B cell (primary cell): ENCODE measurements at regions not wholly inside any gene's neighbourhood (a gene's known extent, or its start where the extent isn't known, plus 50 kb on each side); places are given as distances from the start of the nearest gene placed in this dataset.

Source experiments
- ATAC-seq: fragments of 200-7000 bp; cut with Tn5 transposase; one replicate; pipeline ENCODE4 v1.10.0; 2021; ENCODE audit warnings: low read depth, mild to moderate bottlenecking, moderate number of reproducible peaks, moderate library complexity
- CTCF ChIA-PET: fragments of 350-600 bp; sonication (Branson Sonifier 250); formaldehyde crosslinking; loops from one replicate; lab custom pipeline; 2021; ENCODE audit warnings: antibody characterized with exemption, inconsistent platforms; lab: Charles Lee
- POLR2A ChIA-PET: fragments of 350-600 bp; sonication (Branson Sonifier 250); formaldehyde crosslinking; loops from one replicate; lab custom pipeline; 2021; ENCODE audit warnings: antibody characterized with exemption; lab: Charles Lee
- DNase-seq: peaks from one replicate; pipeline ENCODE4 v3.0.0; 2013
- H2AFZ ChIP-seq: 2 replicates; pipeline ENCODE4 v1.6.1; 2012; ENCODE audit warnings: mild to moderate bottlenecking, low read depth, low read length; ENCODE audit not compliant: insufficient read depth, poor library complexity, severe bottlenecking
- H3K27ac ChIP-seq, 2 donors: 1 replicate in 1 of 2; 2 replicates in 1 of 2; pipeline ENCODE4 v1.5.1; 2012 to 2013; ENCODE audit warnings: low read length in 2 of 2, mild to moderate bottlenecking in 2 of 2, moderate library complexity in 1 of 2
- H3K27me3 ChIP-seq, 4 experiments: fragments of 200-600 bp in 1 of 4; sonication (generic) in 1 of 4; replicated peaks in 1 of 4; 1 replicate in 2 of 4; 2 replicates in 2 of 4; pipeline versions ENCODE4 v1.6.1 to v1.7.0; 2013 to 2016; ENCODE audit warnings: low read length in 3 of 4, mild to moderate bottlenecking in 2 of 4, mixed read lengths in 1 of 4, moderate library complexity in 1 of 4; ENCODE audit not compliant: insufficient read depth in 4 of 4, control insufficient read depth in 3 of 4; ENCODE audit errors: control extremely low read depth in 1 of 4
- H3K36me3 ChIP-seq, 2 experiments: replicated peaks in 1 of 2; 1 replicate in 1 of 2; 2 replicates in 1 of 2; pipeline versions ENCODE4 v1.6.1 to v1.7.1; 2013; ENCODE audit warnings: low read length in 1 of 2; ENCODE audit not compliant: insufficient read depth in 2 of 2, control insufficient read depth in 1 of 2; ENCODE audit errors: control extremely low read depth in 1 of 2, extremely low read depth in 1 of 2
- H3K4me1 ChIP-seq, 2 donors: fragments of 200-600 bp in 1 of 2; sonication (generic) in 1 of 2; 1 replicate in 1 of 2; 2 replicates in 1 of 2; pipeline versions ENCODE4 v1.5.1 to v1.6.1; 2013 to 2017; ENCODE audit warnings: low read length in 2 of 2; ENCODE audit not compliant: control insufficient read depth in 2 of 2, insufficient read depth in 2 of 2
- H3K4me2 ChIP-seq: replicated peaks from 2 replicates; pipeline ENCODE3; 2012; ENCODE audit warnings: mild to moderate bottlenecking, low read depth, low read length; ENCODE audit not compliant: poor library complexity, severe bottlenecking
- H3K4me3 ChIP-seq, 5 experiments: fragments of 200-600 bp in 1 of 5; sonication (generic) in 1 of 5; 1 replicate in 3 of 5; 2 replicates in 2 of 5; pipeline versions ENCODE4 v1.5.1 to v1.7.0; 2011 to 2016; ENCODE audit warnings: low read length in 4 of 5, mild to moderate bottlenecking in 4 of 5, low read depth in 2 of 5, control low read depth in 1 of 5, moderate library complexity in 1 of 5; ENCODE audit not compliant: insufficient read depth in 1 of 5; ENCODE audit errors: control extremely low read depth in 1 of 5, extremely low read depth in 1 of 5
- H3K79me2 ChIP-seq: fragments of 200-600 bp; sonication (generic); one replicate; pipeline ENCODE4 v1.6.0; 2016; ENCODE audit warnings: low read length; ENCODE audit not compliant: control insufficient read depth, insufficient read depth
- H3K9ac ChIP-seq: fragments of 200-600 bp; sonication (generic); 2 replicates; pipeline ENCODE4 v1.6.1; 2017; ENCODE audit warnings: mild to moderate bottlenecking, low read length, moderate library complexity
- H3K9me3 ChIP-seq, 3 donors: one replicate each; pipeline versions ENCODE4 v1.6.1 to v1.7.1; 2013; ENCODE audit warnings: low read length in 2 of 3; ENCODE audit not compliant: control insufficient read depth in 2 of 3, insufficient read depth in 1 of 3; ENCODE audit errors: control extremely low read depth in 1 of 3
- H4K20me1 ChIP-seq: 2 replicates; pipeline ENCODE4 v1.6.0; 2012; ENCODE audit warnings: mild to moderate bottlenecking, low read length; ENCODE audit not compliant: insufficient read depth, control insufficient read depth, poor library complexity, severe bottlenecking
- H3K27ac Mint-ChIP-seq: one replicate; pipeline ENCODE4 v1.8.0; 2021; ENCODE audit warnings: mixed read lengths
- H3K27me3 Mint-ChIP-seq: one replicate; pipeline ENCODE4 v1.8.0; 2021; ENCODE audit warnings: mixed read lengths
- H3K4me1 Mint-ChIP-seq: one replicate; pipeline ENCODE4 v1.8.0; 2021; ENCODE audit warnings: mixed read lengths
- H3K4me3 Mint-ChIP-seq: one replicate; pipeline ENCODE4 v1.8.0; 2021; ENCODE audit warnings: mixed read lengths
- H3K9me3 Mint-ChIP-seq: one replicate; pipeline ENCODE4 v1.8.0; 2022; ENCODE audit warnings: mixed read lengths; ENCODE audit not compliant: insufficient read depth
- CTCF ChIP-seq: fragments of 200-600 bp; IDR thresholded peaks from one replicate; pipeline ENCODE4 v1.8.0; 2022; ENCODE audit warnings: antibody characterized with exemption, mild to moderate bottlenecking
- EZH2 ChIP-seq: IDR thresholded peaks from 2 replicates; pipeline ENCODE4 v1.6.1; 2012; ENCODE audit warnings: borderline replicate concordance, low read depth, mild to moderate bottlenecking, moderate library complexity, low read length; ENCODE audit not compliant: insufficient read depth, poor library complexity, severe bottlenecking
- WGBS: methylation state at CpG from one replicate; pipeline ENCODE4 v1.1.5; 2013; ENCODE audit warnings: missing lambda C conversion rate; ENCODE audit not compliant: insufficient coverage; 5-methylcytosine and 5-hydroxymethylcytosine counted together
- intact Hi-C: fragments of 100-400 bp; cut with micrococcal nuclease; formaldehyde crosslinking; loops from one replicate; pipeline ENCODE4 v1.10.0; 2022

- Histone ChIP-seq H3K36me3 (no peaks in the 10 kb centered on the region), H3K9ac (no peak overlapping the region), H3K27ac (no peak overlapping the region), H3K27me3 (no peaks in the 10 kb centered on the region), H3K4me1 (no peaks in the 10 kb centered on the region), H2AFZ (no peak overlapping the region), H4K20me1 (no peaks in the 10 kb centered on the region), H3K9me3 (peaks cover 0 to 4% (median 0%) of the 10 kb centered on the region in 3 donors), H3K4me2 (no peak overlapping the region), H3K4me3 (no peak overlapping the region), H3K79me2 (no peaks in the 10 kb centered on the region)
- CTCF ChIA-PET, result no interaction called here
- no peak overlapping the region for H3K4me3 Mint-ChIP-seq
- intact Hi-C loops, result no loop called here
- DNase-seq (no peak), ATAC-seq (no peak)
- no peaks in the 10 kb centered on the region for H3K27me3 Mint-ChIP-seq
- no peaks in the 10 kb centered on the region for H3K4me1 Mint-ChIP-seq
- POLR2A ChIA-PET, result no interaction called here
- no CpG with 5 or more reads among the region's 3 CpGs for WGBS
- TF ChIP-seq CTCF, result no peak
- TF ChIP-seq EZH2, result no peak
- no peak overlapping the region for H3K27ac Mint-ChIP-seq
- no peaks in the 10 kb centered on the region for H3K9me3 Mint-ChIP-seq
Observed at GRCh38 chr21:16644685-16645084, 868.2 kb upstream of the CXADR start.

- Histone ChIP-seq H3K9ac (no peak overlapping the region), H3K36me3 (no peaks in the 10 kb centered on the region), H3K27me3 (no peaks in the 10 kb centered on the region), H3K27ac (no peak overlapping the region), H3K79me2 (no peaks in the 10 kb centered on the region), H3K4me1 (no peaks in the 10 kb centered on the region), H3K4me2 (no peak overlapping the region), H2AFZ (no peak overlapping the region), H3K9me3 (no peaks in the 10 kb centered on the region), H3K4me3 (no peak overlapping the region), H4K20me1 (no peaks in the 10 kb centered on the region)
- Mint-ChIP-seq H3K4me1 (no peaks in the 10 kb centered on the region), H3K9me3 (peaks cover 3% of the 10 kb centered on the region), H3K27me3 (no peaks in the 10 kb centered on the region), H3K4me3 (no peak overlapping the region), H3K27ac (no peak overlapping the region)
- TF ChIP-seq EZH2 (no peak), CTCF (no peak)
- ATAC-seq, result no peak
- ChIA-PET POLR2A (no interaction called here), CTCF (no interaction called here)
- intact Hi-C loops, result no loop called here
- WGBS, result 100% methylated on average over 2 of the region's 7 CpGs
- no peak for DNase-seq
Observed at GRCh38 chr21:16650714-16651366, 862.0 kb upstream of the CXADR start.
